Esophagus muscularis mucosa (tissue), 4 donors: ENCODE measurements at regions not wholly inside any gene's neighbourhood (a gene's known extent, or its start where the extent isn't known, plus 50 kb on each side); places are given as distances from the start of the nearest gene placed in this dataset.

Source experiments
- DNase-seq: peaks from one replicate; pipeline ENCODE4 v3.0.0-alpha.2; 2017; ENCODE audit errors: extremely low spot score
- H3K27ac ChIP-seq, 4 donors: fragments of 200-600 bp; sonication (generic); replicated peaks in 1 of 4; 1 replicate in 3 of 4; 2 replicates in 1 of 4; pipeline ENCODE4 v1.5.1; 2016 to 2019; ENCODE audit warnings: mild to moderate bottlenecking in 1 of 4
- H3K27me3 ChIP-seq, 4 donors: fragments of 200-600 bp; sonication (generic); one replicate each; pipeline versions ENCODE4 v1.5.1 to v1.6.0; 2016 to 2019
- H3K36me3 ChIP-seq, 4 donors: fragments of 200-600 bp; sonication (generic); one replicate each; pipeline ENCODE4 v1.5.1; 2016 to 2019
- H3K4me1 ChIP-seq, 4 donors: fragments of 200-600 bp; sonication (generic); one replicate each; pipeline ENCODE4 v1.5.1; 2016 to 2019
- H3K4me3 ChIP-seq, 4 donors: fragments of 200-600 bp; sonication (generic); 1 replicate in 2 of 4; 2 replicates in 2 of 4; pipeline ENCODE4 v1.5.1; 2016 to 2019; ENCODE audit warnings: mild to moderate bottlenecking in 4 of 4, moderate library complexity in 1 of 4
- H3K9me3 ChIP-seq, 4 donors: fragments of 200-600 bp; sonication (generic); 1 replicate in 3 of 4; 2 replicates in 1 of 4; pipeline ENCODE4 v1.5.1; 2016 to 2019
- EP300 ChIP-seq: sonication (generic); formaldehyde crosslinking; IDR thresholded peaks from one replicate; pipeline ENCODE4 v1.6.1; 2017; ENCODE audit warnings: antibody characterized with exemption
- POLR2A ChIP-seq: fragments of 450-650 bp; IDR thresholded peaks from one replicate; pipeline ENCODE4 v1.6.1; 2017; ENCODE audit warnings: antibody characterized with exemption, moderate library complexity, mild to moderate bottlenecking, low read depth
- POLR2AphosphoS5 ChIP-seq, 2 donors: sonication (generic); formaldehyde crosslinking; IDR thresholded peaks; one replicate each; pipeline ENCODE4 v1.6.1; 2017; ENCODE audit warnings: antibody characterized with exemption in 2 of 2
- WGBS: methylation state at CpG from one replicate; pipeline ENCODE4 v1.1.5; 2018; 5-methylcytosine and 5-hydroxymethylcytosine counted together
- intact Hi-C: fragments of 100-400 bp; cut with DNase I; formaldehyde crosslinking; loops from one replicate; pipeline ENCODE4 v1.15.1; 2023
- TF ChIP-seq, protein P1 (sequence below), 3 experiments: fragments of 200-600 bp in 2 of 3; fragments of 450-650 bp in 1 of 3; sonication (generic) in 2 of 3; IDR thresholded peaks; one replicate each; pipeline ENCODE4 v1.5.1; 2017 to 2019; ENCODE audit warnings: antibody characterized with exemption in 3 of 3, mild to moderate bottlenecking in 2 of 3, moderate library complexity in 1 of 3

DNA sequence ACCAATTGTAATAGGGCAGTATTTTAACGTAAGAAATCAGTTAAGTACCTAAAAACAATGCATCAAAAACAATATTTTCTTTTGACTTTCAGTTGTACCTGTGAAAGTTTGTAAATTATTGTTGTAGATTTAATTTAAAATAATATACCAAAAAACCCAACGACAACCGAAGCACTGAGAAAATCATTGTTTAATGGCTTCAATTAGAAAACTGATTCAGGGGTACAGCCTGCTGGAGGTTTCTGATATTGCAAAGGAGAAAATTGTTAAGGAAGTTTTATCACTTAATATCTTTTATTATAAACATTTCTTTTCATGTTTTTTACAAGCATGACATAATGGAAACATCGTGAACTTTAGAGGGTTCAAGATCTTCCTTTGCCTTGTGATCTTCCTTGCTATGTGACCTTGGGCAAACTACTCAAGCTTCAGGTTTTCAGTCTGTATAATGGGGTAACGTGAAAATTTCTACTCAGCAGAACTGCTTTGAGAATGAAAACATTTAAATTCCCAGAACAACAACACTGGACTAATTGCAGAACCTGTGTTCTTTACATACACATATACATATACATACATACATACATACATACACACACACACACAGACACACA is 76.3 kb upstream of the GLS start:
- TF ChIP-seq EP300 (no peak), POLR2AphosphoS5 (IDR thresholded peaks at IDR 0.05) (no peak)
- TF ChIP-seq, protein P1, sequence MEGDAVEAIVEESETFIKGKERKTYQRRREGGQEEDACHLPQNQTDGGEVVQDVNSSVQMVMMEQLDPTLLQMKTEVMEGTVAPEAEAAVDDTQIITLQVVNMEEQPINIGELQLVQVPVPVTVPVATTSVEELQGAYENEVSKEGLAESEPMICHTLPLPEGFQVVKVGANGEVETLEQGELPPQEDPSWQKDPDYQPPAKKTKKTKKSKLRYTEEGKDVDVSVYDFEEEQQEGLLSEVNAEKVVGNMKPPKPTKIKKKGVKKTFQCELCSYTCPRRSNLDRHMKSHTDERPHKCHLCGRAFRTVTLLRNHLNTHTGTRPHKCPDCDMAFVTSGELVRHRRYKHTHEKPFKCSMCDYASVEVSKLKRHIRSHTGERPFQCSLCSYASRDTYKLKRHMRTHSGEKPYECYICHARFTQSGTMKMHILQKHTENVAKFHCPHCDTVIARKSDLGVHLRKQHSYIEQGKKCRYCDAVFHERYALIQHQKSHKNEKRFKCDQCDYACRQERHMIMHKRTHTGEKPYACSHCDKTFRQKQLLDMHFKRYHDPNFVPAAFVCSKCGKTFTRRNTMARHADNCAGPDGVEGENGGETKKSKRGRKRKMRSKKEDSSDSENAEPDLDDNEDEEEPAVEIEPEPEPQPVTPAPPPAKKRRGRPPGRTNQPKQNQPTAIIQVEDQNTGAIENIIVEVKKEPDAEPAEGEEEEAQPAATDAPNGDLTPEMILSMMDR (IDR thresholded peaks at IDR 0.05), result peak; percentile 67 to 72 (median 69)
- H3K27ac ChIP-seq, result no peak overlapping the region
- no peak overlapping the region for H3K4me3 ChIP-seq
- no peaks in the 10 kb centered on the region for H3K27me3 ChIP-seq
- intact Hi-C loops, result no loop called here
- H3K4me1 ChIP-seq, result peaks cover 0 to 3% (median 0%) of the 10 kb centered on the region in 4 donors
- no peak for DNase-seq
- WGBS, result 35% methylated on average over 5 of the region's 5 CpGs
- H3K9me3 ChIP-seq, result no peaks in the 10 kb centered on the region
- H3K36me3 ChIP-seq, result no peaks in the 10 kb centered on the region

DNA sequence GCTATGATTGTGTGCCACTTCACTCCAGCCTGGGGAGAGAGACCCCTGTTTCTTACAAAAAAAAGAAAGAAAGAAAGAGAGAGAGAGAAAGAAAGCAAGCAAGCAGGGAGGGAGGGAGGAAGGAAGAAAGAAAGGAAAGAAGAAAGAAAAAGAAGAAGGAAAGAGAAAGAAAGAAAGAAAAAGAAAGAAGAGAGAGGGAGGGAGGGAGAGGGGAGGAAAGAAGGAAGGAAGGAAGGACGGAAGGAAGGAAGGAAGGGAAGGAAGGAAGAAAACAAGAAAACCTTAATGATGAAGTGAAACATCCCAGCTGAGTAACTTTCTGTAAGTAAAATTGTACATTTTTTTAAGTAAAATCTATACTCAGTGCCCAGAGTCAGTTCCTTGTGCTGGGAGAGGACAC is 75.5 kb upstream of the GLS start:
- 82% methylated on average over 1 of the region's 1 CpG for WGBS
- TF ChIP-seq POLR2AphosphoS5 (IDR thresholded peaks at IDR 0.05), result no peak
- no peak for TF ChIP-seq EP300
- TF ChIP-seq, protein P1 (IDR thresholded peaks at IDR 0.05), result no peak
- TF ChIP-seq POLR2A, result no peak
- intact Hi-C loops, result no loop called here

DNA sequence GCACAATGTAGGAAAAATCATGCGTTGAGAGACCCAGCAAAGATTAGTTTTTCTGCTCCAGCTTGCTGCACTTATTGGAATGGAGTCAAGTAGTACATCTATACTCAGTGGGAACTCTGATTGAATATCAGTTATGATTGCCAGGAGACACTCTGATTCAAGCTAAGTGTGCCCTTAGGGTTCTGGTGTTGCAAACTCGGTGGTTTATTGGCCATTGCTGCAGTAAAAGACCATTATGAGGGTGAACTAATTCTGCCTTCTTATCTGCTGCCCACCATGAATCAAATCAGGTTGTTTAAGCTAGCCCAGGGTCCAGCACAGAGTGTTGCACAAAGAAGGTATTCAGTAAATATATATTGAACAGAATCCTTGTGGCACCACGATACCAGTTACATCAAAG is 74.8 kb upstream of the GLS start:
- intact Hi-C loops, result no loop called here
- H3K27ac ChIP-seq, result no peak overlapping the region
- TF ChIP-seq POLR2AphosphoS5 (IDR thresholded peaks at IDR 0.05) (no peak), POLR2A (no peak), EP300 (no peak)
- TF ChIP-seq, protein P1 (IDR thresholded peaks at IDR 0.05), result no peak
- no peak overlapping the region for H3K4me3 ChIP-seq
- peaks cover 0 to 3% (median 0%) of the 10 kb centered on the region in 4 donors for H3K4me1 ChIP-seq
- no peaks in the 10 kb centered on the region for H3K27me3 ChIP-seq
- H3K9me3 ChIP-seq, result no peaks in the 10 kb centered on the region
- no peaks in the 10 kb centered on the region for H3K36me3 ChIP-seq
- DNase-seq, result no peak
- 94% methylated on average over 3 of the region's 3 CpGs for WGBS

More for the DNA sequence above, 75.5 kb upstream of the GLS start:
- no peaks in the 10 kb centered on the region for H3K9me3 ChIP-seq
- no peaks in the 10 kb centered on the region for H3K36me3 ChIP-seq
- DNase-seq, result no peak
- H3K4me3 ChIP-seq, result no peak overlapping the region
- no peaks in the 10 kb centered on the region for H3K27me3 ChIP-seq
- H3K4me1 ChIP-seq, result peaks cover 0 to 3% (median 0%) of the 10 kb centered on the region in 4 donors
- H3K27ac ChIP-seq, result no peak overlapping the region

DNA sequence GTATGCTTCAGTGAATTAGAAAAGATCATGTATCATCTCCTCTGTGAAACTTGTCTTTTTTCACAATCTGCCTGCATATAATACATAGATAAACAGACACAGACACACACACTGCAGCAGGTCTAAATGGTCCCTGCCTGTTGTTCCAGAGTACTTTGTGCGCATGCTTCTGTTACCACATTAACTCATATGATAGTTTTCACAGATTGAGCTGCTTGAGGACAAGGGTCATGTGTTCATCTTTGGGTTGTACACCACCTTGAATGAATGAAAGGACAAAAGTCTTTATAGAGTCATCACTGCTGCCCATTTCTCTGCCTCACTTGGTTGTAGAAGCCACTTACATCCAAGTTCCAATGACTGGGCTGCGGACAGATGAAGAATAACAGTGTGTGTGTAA is 72.7 kb upstream of the GLS start:
- Histone ChIP-seq H3K9me3 (no peaks in the 10 kb centered on the region), H3K27me3 (no peaks in the 10 kb centered on the region), H3K4me3 (no peak overlapping the region), H3K36me3 (no peaks in the 10 kb centered on the region), H3K4me1 (peaks cover 0 to 6% (median 4%) of the 10 kb centered on the region in 4 donors), H3K27ac (no peak overlapping the region)
- TF ChIP-seq, protein P1 (IDR thresholded peaks at IDR 0.05), result no peak
- TF ChIP-seq POLR2AphosphoS5 (IDR thresholded peaks at IDR 0.05) (no peak), POLR2A (no peak), EP300 (no peak)
- no peak for DNase-seq
- intact Hi-C loops, result no loop called here
- WGBS, result 97% methylated on average over 2 of the region's 2 CpGs
